Right lobe of liver (tissue), 6 donors: ENCODE measurements at regions not wholly inside any gene's neighbourhood (a gene's known extent, or its start where the extent isn't known, plus 50 kb on each side); places are given as distances from the start of the nearest gene placed in this dataset.
"Not testable (repeated sequence)": the region's sequence is repeated elsewhere in the genome, so short reads cannot be mapped to it uniquely, and the experiment has no call there.

Source experiments
- ATAC-seq, 4 donors: fragments of 200-7000 bp; cut with Tn5 transposase; one replicate each; pipeline ENCODE4 v1.9.1; 2020; ENCODE audit warnings: mild to moderate bottlenecking in 4 of 4, moderate library complexity in 4 of 4
- DNase-seq, 3 donors: peaks; one replicate each; pipeline ENCODE4 v3.0.0-alpha.2; 2020
- H3K27ac ChIP-seq, 3 donors: fragments of 200-600 bp; one replicate each; pipeline ENCODE4 v1.8.0; 2022
- H3K27me3 ChIP-seq, 2 donors: fragments of 200-600 bp; one replicate each; pipeline ENCODE4 v1.8.0; 2022
- H3K36me3 ChIP-seq, 4 donors: fragments of 200-600 bp; sonication (generic) in 1 of 4; one replicate each; pipeline versions ENCODE4 v1.5.1 to v1.8.0; 2017 to 2022; ENCODE audit warnings: control low read depth in 1 of 4
- H3K4me1 ChIP-seq, 4 donors: fragments of 200-600 bp; sonication (generic) in 1 of 4; one replicate each; pipeline versions ENCODE4 v1.5.1 to v1.8.0; 2017 to 2022; ENCODE audit warnings: control low read depth in 1 of 4
- H3K4me3 ChIP-seq, 3 donors: fragments of 200-600 bp; one replicate each; pipeline ENCODE4 v1.8.0; 2022
- H3K9me3 ChIP-seq, 4 donors: fragments of 200-600 bp; sonication (generic) in 1 of 4; one replicate each; pipeline versions ENCODE4 v1.5.1 to v1.8.0; 2017 to 2022; ENCODE audit warnings: control low read depth in 1 of 4
- POLR2A ChIP-seq: fragments of 450-650 bp; IDR thresholded peaks from one replicate; pipeline ENCODE4 v1.6.1; 2017; ENCODE audit warnings: antibody characterized with exemption, mild to moderate bottlenecking
- WGBS: methylation state at CpG from one replicate; pipeline ENCODE4 v1.1.6; 2018; ENCODE audit warnings: low coverage, low lambda C conversion rate; ENCODE audit not compliant: insufficient coverage; ENCODE audit errors: missing lambda C conversion rate; 5-methylcytosine and 5-hydroxymethylcytosine counted together
- intact Hi-C, 2 donors: fragments of 100-400 bp; cut with DNase I; formaldehyde crosslinking; loops; one replicate each; pipeline versions ENCODE4 v1.11.2 to v1.14.1; 2022
- TF ChIP-seq, protein P1 (sequence below), 4 donors: fragments of 200-600 bp in 3 of 4; fragments of 450-650 bp in 1 of 4; IDR thresholded peaks; one replicate each; pipeline versions ENCODE4 v1.5.1 to v1.8.0; 2016 to 2022; ENCODE audit warnings: antibody characterized with exemption in 4 of 4, mild to moderate bottlenecking in 2 of 4
- donor health status: DM: no; HTN: yes; CAD: no.
- donor health status: DM: no; HTN: no; CAD: no.
- donor health status: DM: no; HTN: no; CAD: no.
- donor health status: DM: no; HTN: yes; CAD: no.
- donor health status: DM: no; HTN: yes; CAD: no.

DNA sequence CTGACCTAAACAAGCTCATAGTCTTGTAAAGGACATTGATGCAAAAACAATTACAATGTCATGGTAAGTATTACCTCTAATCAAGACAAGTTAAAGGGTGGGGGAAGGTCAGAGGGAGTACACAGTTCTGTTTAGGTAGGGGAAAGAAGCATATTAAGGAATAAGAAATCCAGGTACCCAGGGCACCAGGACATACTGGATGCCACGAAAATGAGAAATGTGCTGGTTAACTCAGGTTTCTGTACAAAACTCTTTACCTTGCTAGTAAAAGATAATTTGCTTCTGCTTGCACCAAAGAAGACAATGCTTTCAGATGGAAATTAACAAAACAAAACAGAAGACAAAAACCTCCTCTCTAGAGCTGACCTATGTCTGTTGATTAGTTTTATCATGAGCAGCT, 70.7 kb upstream of the MED13 start:
- intact Hi-C loops, result no loop called here
- TF ChIP-seq POLR2A, result no peak
- TF ChIP-seq, protein P1, sequence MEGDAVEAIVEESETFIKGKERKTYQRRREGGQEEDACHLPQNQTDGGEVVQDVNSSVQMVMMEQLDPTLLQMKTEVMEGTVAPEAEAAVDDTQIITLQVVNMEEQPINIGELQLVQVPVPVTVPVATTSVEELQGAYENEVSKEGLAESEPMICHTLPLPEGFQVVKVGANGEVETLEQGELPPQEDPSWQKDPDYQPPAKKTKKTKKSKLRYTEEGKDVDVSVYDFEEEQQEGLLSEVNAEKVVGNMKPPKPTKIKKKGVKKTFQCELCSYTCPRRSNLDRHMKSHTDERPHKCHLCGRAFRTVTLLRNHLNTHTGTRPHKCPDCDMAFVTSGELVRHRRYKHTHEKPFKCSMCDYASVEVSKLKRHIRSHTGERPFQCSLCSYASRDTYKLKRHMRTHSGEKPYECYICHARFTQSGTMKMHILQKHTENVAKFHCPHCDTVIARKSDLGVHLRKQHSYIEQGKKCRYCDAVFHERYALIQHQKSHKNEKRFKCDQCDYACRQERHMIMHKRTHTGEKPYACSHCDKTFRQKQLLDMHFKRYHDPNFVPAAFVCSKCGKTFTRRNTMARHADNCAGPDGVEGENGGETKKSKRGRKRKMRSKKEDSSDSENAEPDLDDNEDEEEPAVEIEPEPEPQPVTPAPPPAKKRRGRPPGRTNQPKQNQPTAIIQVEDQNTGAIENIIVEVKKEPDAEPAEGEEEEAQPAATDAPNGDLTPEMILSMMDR (IDR thresholded peaks at IDR 0.05), result no peak
- no peaks in the 10 kb centered on the region for H3K9me3 ChIP-seq
- no peak overlapping the region for H3K27ac ChIP-seq
- H3K4me1 ChIP-seq, result no peaks in the 10 kb centered on the region
- ATAC-seq, result no peak
- no peaks in the 10 kb centered on the region for H3K36me3 ChIP-seq
- no peak overlapping the region for H3K4me3 ChIP-seq
- 44% methylated on average over 1 of the region's 1 CpG for WGBS
- no peak for DNase-seq
- H3K27me3 ChIP-seq, result no peaks in the 10 kb centered on the region

DNA sequence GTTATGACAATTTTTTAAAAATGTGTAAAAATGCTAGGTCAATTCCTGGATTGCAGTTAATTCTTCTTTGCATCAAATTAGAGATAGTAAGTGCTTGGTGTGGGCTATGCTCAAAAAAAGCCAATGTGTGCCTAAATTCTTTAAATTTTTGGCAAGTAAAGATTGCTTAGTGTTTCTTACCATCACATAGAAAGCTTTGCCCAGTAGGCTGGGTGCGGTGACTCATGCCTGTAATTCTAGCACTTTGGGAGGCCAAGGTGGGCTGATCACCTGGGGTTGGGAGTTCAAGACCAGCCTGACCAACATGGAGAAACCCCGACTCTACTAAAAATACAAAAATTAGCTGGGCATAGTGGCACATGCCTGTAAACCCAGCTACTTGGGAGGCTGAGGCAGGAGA, 70.0 kb upstream of the MED13 start:
- H3K27ac ChIP-seq, H3K9me3 ChIP-seq, H3K36me3 ChIP-seq, ATAC-seq, H3K27me3 ChIP-seq, H3K4me3 ChIP-seq, intact Hi-C loops, H3K4me1 ChIP-seq, DNase-seq: not testable (repeated sequence)
- no CpG with 5 or more reads among the region's 2 CpGs for WGBS

DNA sequence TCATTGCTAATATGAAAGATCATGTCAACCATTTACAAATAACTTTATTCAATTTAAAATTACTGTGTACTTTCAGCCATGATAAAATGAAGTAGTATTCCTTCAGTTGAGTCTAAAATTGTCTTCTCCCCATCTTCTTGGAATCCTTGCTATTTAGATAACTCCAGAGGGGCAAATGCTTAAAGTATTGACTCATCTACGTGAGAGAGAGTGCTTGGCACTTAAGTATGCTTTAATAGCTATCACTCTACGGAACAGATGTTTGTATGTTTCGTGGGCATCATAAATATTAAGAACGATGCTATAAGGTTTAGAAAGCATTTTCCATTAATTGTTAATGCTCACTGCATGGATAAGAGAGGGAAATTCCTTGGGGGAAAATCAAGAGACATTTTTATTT, 69.3 kb upstream of the MED13 start:
- Histone ChIP-seq H3K9me3 (no peaks in the 10 kb centered on the region), H3K4me3 (no peak overlapping the region), H3K27me3 (no peaks in the 10 kb centered on the region), H3K36me3 (no peaks in the 10 kb centered on the region), H3K27ac (no peak overlapping the region), H3K4me1 (no peaks in the 10 kb centered on the region)
- intact Hi-C loops, result no loop called here
- ATAC-seq (no peak), DNase-seq (no peak)
- TF ChIP-seq POLR2A, result no peak
- TF ChIP-seq, protein P1 (IDR thresholded peaks at IDR 0.05), result no peak
- WGBS, result 71% methylated on average over 4 of the region's 4 CpGs

DNA sequence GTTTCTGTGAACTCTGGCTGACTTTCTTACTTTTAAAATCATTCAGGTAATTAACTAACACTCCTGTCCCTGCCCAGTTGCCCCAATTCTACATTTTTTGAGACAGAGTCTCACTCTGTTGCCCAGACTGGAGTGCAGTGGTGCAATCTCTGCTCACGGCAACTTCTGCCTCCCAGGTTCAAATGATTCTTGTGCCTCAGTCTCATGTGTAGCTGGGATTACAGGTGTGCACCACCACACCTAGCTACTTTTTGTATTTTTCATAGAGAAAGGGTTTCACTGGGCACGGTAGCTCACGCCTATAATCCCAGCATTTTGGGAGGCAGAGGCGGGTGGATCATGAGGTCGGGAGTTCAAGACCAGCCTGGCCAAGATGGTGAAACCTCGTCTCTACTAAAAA, 66.2 kb upstream of the MED13 start:
- ATAC-seq, H3K27me3 ChIP-seq, H3K36me3 ChIP-seq, H3K4me1 ChIP-seq, DNase-seq, H3K9me3 ChIP-seq, H3K4me3 ChIP-seq, intact Hi-C loops, H3K27ac ChIP-seq: not testable (repeated sequence)
- WGBS, result 83% methylated on average over 6 of the region's 6 CpGs

DNA sequence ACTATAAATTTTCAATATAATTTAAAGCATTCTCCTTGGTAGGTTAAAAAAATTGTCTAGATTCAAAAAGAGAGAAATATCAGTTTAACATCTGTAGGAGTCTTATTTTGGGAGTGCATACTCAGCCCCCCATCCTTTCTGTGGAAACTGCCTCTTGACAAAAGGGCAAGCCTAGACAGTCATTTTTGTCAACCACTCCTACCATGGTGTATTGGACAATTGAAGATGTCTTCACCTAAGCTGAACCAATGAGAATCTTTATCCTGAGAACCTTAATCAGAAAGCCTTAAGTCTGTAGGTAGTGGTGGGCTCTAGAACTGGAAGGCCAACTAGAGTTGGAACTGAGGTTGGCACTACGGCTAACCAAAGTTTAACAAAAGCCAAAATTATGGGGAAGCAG, 65.7 kb upstream of the MED13 start:
- Histone ChIP-seq H3K4me3 (no peak overlapping the region), H3K4me1 (no peaks in the 10 kb centered on the region), H3K36me3 (no peaks in the 10 kb centered on the region), H3K9me3 (no peaks in the 10 kb centered on the region), H3K27ac (no peak overlapping the region), H3K27me3 (no peaks in the 10 kb centered on the region)
- TF ChIP-seq, protein P1 (IDR thresholded peaks at IDR 0.05), result no peak
- no peak for TF ChIP-seq POLR2A
- no peak for ATAC-seq
- intact Hi-C loops, result no loop called here
- WGBS, result 89% methylated on average over 1 of the region's 1 CpG
- no peak for DNase-seq

DNA sequence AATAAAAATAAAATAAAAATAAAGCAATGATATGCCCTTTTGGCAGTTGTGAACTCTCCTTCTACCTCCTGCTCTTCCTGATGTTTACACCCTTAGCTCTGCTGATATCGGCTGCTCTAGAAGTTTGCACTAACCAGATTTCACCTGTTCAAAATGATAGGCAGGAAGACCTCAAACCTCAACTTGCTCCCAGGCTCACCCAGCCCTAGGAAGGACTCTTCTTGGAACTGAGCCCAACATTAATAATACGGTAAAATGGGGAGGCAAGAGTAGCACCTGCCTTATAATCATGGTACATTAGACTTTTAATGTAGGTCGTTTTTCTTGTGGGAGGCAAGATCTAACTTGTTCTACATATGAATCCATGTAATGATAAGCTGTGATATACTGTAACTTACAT, 61.2 kb upstream of the MED13 start:
- no peaks in the 10 kb centered on the region for H3K9me3 ChIP-seq
- no peak overlapping the region for H3K27ac ChIP-seq
- intact Hi-C loops, result no loop called here
- TF ChIP-seq, protein P1 (IDR thresholded peaks at IDR 0.05), result no peak
- no peak for TF ChIP-seq POLR2A
- DNase-seq, result no peak
- ATAC-seq, result no peak
- 46% methylated on average over 3 of the region's 3 CpGs for WGBS
- H3K36me3 ChIP-seq, result no peaks in the 10 kb centered on the region
- no peak overlapping the region for H3K4me3 ChIP-seq
- H3K27me3 ChIP-seq, result no peaks in the 10 kb centered on the region
- no peaks in the 10 kb centered on the region for H3K4me1 ChIP-seq
